Lung (tissue), 11 donors: ENCODE measurements at regions not wholly inside any gene's neighbourhood (a gene's known extent, or its start where the extent isn't known, plus 50 kb on each side); places are given as distances from the start of the nearest gene placed in this dataset.

Source experiments
- ATAC-seq: fragments of 200-7000 bp; cut with Tn5 transposase; one replicate; pipeline ENCODE4 v1.9.1; 2020; ENCODE audit warnings: moderate number of reproducible peaks; ENCODE audit not compliant: insufficient read depth, low FRiP score
- DNase-seq, 3 donors: peaks; one replicate each; pipeline ENCODE4 v3.0.0-alpha.2; 2013 to 2017
- H3K27ac ChIP-seq, 2 donors: one replicate each; pipeline ENCODE4 v1.5.1; 2013; ENCODE audit warnings: mild to moderate bottlenecking in 2 of 2, moderate library complexity in 2 of 2, control low read depth in 1 of 2, inconsistent platforms in 1 of 2, low read depth in 1 of 2, low read length in 1 of 2
- H3K27me3 ChIP-seq, 3 donors: one replicate each; pipeline ENCODE4 v1.5.1; 2013; ENCODE audit warnings: low read length in 2 of 3; ENCODE audit not compliant: control insufficient read depth in 3 of 3, insufficient read depth in 3 of 3
- H3K36me3 ChIP-seq, 4 donors: one replicate each; pipeline ENCODE4 v1.5.1; 2013; ENCODE audit warnings: low read length in 4 of 4, mild to moderate bottlenecking in 1 of 4, moderate library complexity in 1 of 4; ENCODE audit not compliant: control insufficient read depth in 4 of 4, insufficient read depth in 4 of 4
- H3K4me1 ChIP-seq, 5 donors: one replicate each; pipeline ENCODE4 v1.5.1; 2013; ENCODE audit warnings: low read length in 5 of 5, mild to moderate bottlenecking in 2 of 5, moderate library complexity in 1 of 5; ENCODE audit not compliant: control insufficient read depth in 5 of 5, insufficient read depth in 5 of 5
- H3K4me3 ChIP-seq: one replicate; pipeline ENCODE4 v1.5.1; 2013; ENCODE audit warnings: mild to moderate bottlenecking, control low read depth, moderate library complexity
- H3K9ac ChIP-seq, 2 donors: one replicate each; pipeline ENCODE4 v1.5.1; 2013; ENCODE audit warnings: low read length in 2 of 2, control low read depth in 1 of 2; ENCODE audit not compliant: insufficient read depth in 1 of 2
- H3K9me3 ChIP-seq, 4 donors: one replicate each; pipeline ENCODE4 v1.5.1; 2013; ENCODE audit warnings: low read length in 3 of 4, mild to moderate bottlenecking in 1 of 4, moderate library complexity in 1 of 4; ENCODE audit not compliant: control insufficient read depth in 4 of 4, insufficient read depth in 3 of 4
- WGBS, 2 donors: extraction: QIAGEN DNeasy Blood & Tissue Kit; methylation state at CpG; one replicate each; pipeline ENCODE4 v1.1.7; 2013; 5-methylcytosine and 5-hydroxymethylcytosine counted together
- TF ChIP-seq, protein P1 (sequence below): IDR thresholded peaks from 2 replicates; pipeline ENCODE4 v1.5.1; 2012; ENCODE audit warnings: mild to moderate bottlenecking; ENCODE audit errors: control extremely low read depth, extremely low read depth
- donor health status: control.
- donor health status: control.
- donor health status: Bipolar disorder and iron deficiency.
- donor health status: healthy.
- donor health status: DM: yes; HTN: yes; CAD: no.

DNA sequence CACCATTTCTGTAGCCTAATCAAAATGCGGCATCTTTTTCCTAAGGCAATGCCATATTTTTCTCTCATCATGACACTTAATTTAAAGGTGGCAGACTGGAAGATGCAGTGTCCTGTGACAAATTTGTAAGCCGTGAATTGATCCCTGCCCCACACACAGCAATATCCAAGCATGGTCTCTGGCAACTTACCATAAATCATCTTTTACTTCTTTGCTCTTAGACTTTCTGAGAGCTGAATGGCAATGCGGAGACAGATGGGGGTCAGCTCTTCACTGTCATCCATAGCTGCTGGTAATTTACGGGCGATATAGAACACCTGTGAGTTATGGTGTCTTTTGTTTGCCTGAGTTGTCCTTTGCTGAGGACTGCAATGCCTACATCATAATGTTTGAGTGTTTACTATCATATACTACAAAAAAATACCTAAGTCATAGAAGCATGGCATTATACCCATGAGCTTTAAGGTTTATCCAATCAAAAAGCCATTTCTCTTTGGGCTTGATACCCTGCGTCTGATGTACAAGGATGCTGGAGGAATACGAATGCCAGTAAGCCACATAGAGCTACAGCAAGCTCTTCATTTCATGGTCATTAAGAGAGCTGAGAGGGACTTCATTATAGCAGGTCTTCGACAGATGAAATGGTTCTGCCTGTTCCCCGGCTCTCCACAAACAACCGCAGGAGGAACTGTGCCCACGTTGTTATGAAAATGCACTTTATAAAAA lies 148.1 kb downstream of the TRIML1 start:
- H3K9ac ChIP-seq: no peak overlapping the region

DNA sequence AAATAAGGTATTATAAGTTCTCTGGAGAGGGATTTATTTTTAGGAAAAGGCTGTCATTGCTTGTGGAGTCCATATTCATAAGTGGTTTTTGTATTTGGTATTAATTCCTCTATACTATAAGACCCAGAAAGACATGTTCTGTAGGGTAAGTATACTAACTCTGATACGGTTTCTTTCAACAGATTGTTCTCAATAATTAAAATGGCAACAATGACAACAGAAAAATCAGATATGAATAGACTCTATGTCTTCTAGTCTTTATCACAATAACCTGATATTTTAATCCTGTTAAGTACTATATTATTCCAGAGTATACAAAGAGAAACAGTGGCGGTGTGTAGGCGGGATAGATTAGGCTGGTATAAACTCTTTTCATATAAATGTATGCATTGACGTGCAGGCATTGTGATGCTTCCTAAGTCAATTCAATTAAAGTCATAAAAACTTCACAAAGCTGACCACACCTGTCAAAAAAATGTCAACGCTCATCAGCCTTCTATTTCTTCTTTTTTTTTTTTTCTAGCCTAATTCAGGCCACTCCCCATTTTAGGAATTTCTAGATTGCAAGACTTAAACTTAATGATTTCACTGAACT lies 150.4 kb downstream of the TRIML1 start:
- TF ChIP-seq, protein P1, sequence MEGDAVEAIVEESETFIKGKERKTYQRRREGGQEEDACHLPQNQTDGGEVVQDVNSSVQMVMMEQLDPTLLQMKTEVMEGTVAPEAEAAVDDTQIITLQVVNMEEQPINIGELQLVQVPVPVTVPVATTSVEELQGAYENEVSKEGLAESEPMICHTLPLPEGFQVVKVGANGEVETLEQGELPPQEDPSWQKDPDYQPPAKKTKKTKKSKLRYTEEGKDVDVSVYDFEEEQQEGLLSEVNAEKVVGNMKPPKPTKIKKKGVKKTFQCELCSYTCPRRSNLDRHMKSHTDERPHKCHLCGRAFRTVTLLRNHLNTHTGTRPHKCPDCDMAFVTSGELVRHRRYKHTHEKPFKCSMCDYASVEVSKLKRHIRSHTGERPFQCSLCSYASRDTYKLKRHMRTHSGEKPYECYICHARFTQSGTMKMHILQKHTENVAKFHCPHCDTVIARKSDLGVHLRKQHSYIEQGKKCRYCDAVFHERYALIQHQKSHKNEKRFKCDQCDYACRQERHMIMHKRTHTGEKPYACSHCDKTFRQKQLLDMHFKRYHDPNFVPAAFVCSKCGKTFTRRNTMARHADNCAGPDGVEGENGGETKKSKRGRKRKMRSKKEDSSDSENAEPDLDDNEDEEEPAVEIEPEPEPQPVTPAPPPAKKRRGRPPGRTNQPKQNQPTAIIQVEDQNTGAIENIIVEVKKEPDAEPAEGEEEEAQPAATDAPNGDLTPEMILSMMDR: no peak
- Histone ChIP-seq H3K27me3 (no peaks in the 10 kb centered on the region), H3K4me3 (no peak overlapping the region), H3K9ac (no peak overlapping the region), H3K36me3 (no peaks in the 10 kb centered on the region), H3K9me3 (peaks cover 0 to 2% (median 0%) of the 10 kb centered on the region in 4 donors), H3K27ac (no peak overlapping the region), H3K4me1 (no peaks in the 10 kb centered on the region)
- WGBS, 2 donors: 78 to 87% methylated on average over 5 of the region's 5 CpGs
- ATAC-seq (no peak), DNase-seq (no peak)

More for the DNA sequence above, 148.1 kb downstream of the TRIML1 start:
- peaks cover 0 to 7% (median 0%) of the 10 kb centered on the region in 4 donors for H3K9me3 ChIP-seq
- H3K4me3 ChIP-seq: no peak overlapping the region
- TF ChIP-seq, protein P1: no peak
- 86 to 88% methylated on average over 11 of the region's 11 CpGs for WGBS, 2 donors
- DNase-seq (no peak), ATAC-seq (no peak)
- peaks cover 0 to 14% (median 12%) of the 10 kb centered on the region in 3 donors for H3K27me3 ChIP-seq
- no peaks in the 10 kb centered on the region for H3K36me3 ChIP-seq
- peaks cover 0 to 7% (median 0%) of the 10 kb centered on the region in 5 donors for H3K4me1 ChIP-seq
- H3K27ac ChIP-seq: no peak overlapping the region

DNA sequence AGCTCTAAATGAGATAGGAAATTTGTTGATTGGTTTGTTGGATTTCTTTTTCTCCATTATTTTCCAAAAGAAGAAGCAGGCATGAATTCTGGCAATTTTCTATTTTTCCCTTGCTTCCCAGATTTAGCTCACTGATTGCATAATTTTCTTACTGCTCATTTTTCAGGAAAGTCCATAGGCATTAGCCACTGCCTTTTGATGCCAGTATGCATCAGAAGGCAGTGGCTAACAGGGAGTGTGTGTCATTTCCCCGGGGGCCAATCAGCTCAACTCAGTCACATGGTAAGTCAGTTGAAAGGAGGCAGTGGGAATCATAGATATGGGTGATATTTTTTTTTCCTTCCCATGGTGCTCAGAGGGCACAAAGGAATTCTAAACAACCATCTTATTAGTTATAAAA lies 156.7 kb downstream of the TRIML1 start:
- no peak overlapping the region for H3K27ac ChIP-seq
- no peaks in the 10 kb centered on the region for H3K4me1 ChIP-seq
- H3K27me3 ChIP-seq: peaks cover 0 to 6% (median 4%) of the 10 kb centered on the region in 3 donors
- no peak overlapping the region for H3K9ac ChIP-seq
- peaks cover 0 to 3% (median 0%) of the 10 kb centered on the region in 4 donors for H3K9me3 ChIP-seq
- H3K36me3 ChIP-seq: no peaks in the 10 kb centered on the region
- DNase-seq: no peak
- TF ChIP-seq, protein P1: no peak
- 87 to 97% methylated on average over 1 of the region's 1 CpG for WGBS, 2 donors
- ATAC-seq: no peak
- H3K4me3 ChIP-seq: no peak overlapping the region
